ENCODE measurements at regions not wholly inside any gene's neighbourhood (a gene's known extent, or its start where the extent isn't known, plus 50 kb on each side); places are given as distances from the start of the nearest gene placed in this dataset.

- TF ChIP-seq CTCF (IDR thresholded peaks at IDR 0.05) (no peak), EZH2 (IDR thresholded peaks at IDR 0.05) (no peak)
These were observed 91.7 kb downstream of the NAV1 start for GRCh38 chr1:201630582-201630981.
